HG02885 (cell line): ENCODE measurements at regions not wholly inside any gene's neighbourhood (a gene's known extent, or its start where the extent isn't known, plus 50 kb on each side); places are given as distances from the start of the nearest gene placed in this dataset.

Experiments
- ATAC-seq: cut with Tn5 transposase; IDR thresholded peaks from one replicate; pipeline ENCODE4 v1.9.1; 2021; ENCODE audit warnings: mild to moderate bottlenecking; ENCODE audit not compliant: unreplicated experiment, poor library complexity

- ATAC-seq: no peak
These were observed 137.6 kb downstream of the CMPK2 start for GRCh38 chr2:6728156-6728555.

DNA sequence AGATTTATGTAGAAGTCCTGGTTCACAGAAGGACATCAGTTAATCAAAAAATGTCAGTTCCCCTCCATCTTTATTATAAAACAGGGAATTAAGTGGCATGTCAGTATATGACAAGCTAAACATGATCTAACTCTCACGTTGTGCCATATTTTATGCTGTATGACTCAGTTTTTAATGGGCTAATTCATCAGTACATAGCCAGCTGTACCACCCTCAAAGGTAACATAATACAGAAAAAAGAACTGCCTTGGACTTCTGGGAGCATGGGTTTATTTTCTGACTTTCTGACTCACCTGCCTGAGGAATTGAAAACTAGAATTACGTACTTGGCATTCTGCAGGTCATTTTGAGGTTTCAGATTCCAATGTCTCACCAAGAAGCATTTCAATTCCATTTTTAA is 135.7 kb downstream of the CMPK2 start:
- ATAC-seq: no peak

DNA sequence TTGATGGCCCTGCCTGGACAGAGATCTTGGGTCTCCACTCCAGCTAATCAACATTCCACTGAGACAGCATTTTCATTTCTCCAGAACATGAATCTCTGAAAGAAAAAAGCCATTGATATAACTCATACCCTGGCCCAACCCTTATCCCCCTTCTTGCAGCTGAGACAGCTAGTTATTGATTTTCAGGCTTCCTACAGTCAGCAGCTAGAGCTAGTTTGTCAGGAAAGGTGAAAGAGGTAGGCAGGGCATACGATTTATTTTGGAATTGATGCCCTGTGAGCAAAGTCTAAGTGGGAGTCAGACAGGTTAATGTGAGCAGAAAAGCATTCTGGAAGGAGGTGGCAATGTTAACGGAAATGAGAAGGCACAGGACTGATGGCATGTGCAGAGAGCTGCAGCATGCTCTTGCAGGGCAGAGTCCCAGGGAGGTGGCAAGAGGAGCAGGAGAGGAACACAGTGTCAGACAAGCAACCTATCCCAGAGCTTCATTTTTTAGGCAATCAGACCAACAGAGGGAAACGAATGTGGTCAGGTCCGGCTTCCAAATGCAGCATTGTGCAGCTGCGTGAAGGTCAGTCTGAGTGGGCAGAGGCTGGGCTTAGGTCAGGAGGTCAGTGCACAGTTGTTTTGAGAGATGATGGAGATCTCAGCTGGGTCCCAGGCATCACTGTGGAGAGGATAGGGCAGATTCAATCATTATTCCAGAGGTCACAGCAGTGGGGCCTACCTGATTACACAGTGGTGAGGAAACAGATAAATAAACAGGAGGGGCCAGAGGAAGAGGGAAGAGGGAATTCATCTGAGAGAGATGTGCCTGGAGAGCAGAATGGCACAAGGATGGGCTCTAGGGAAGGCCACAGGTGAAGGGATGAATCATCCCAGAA is 134.8 kb downstream of the CMPK2 start:
- ATAC-seq: no peak

GRCh38 chr2:6739547-6739946 is 126.2 kb downstream of the CMPK2 start:
- no peak for ATAC-seq

- no peak for ATAC-seq
These were observed 124.5 kb downstream of the CMPK2 start for GRCh38 chr2:6741229-6741628.

DNA sequence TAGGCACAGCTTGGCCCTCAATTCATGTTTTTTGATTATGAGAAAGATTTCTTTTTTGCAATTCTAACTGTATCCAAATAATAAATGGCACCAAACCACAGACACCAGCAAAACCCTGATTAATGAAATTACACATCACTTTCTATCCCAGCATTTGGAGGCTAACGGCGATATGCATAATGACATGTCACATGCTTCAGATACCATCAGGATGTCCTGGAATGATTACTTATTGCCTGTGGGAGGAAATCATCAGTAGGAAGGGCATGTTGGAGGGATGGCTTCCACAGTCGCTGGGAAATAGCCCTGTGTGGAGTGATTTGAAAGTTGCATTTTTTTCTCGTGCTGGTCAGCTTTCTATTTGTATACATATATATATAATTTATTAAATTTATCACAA is 121.7 kb downstream of the CMPK2 start:
- ATAC-seq: no peak

DNA sequence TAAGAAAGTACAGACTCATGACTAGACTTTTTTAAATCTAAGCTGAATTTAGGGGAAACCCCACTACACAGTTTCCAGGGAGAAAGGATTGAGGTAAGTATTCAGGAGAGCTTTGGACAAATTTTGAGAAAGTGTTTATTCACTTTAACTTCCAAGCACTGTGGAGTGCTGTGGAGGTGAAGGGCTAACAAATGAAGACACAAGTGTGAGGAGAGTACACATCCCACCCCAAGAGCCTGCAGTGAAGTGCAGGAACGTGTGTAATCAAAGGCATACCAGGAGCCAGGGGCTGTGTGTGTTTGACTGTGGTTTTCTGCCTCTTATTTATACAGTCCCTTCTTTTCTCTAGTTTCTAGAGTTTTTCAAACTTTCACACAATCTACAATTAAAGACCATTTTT is 118.3 kb downstream of the CMPK2 start:
- no peak for ATAC-seq

DNA sequence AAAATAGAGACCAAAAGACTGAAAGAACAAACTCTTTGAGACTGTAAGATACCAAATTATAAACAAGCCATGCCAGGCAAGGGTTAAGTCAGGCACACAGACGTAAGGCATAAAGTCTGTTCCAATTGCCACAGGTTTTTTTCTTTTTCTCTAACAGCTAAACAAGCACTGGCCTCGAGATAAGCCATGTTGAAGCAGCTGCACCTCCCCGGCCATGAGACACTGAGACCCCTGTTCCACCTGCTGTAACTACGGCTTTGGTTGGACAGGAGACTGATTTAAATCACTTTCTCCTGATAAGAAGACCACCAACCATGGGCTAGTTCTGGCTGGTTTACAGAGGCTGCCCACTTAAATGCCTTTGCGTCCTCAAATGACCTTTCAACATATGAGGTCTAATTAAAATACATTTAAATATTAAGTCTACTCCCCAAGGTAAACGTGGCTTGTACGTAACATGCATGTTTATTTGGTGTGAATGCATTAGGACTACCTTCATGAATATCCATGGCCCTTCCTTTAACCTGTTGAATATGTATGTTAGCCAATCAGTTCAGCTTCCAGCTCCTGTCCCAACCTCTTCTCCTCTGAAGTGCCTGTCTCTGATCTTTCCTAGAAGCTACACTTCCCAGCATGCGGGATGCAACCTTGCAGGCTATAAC is 117.2 kb downstream of the CMPK2 start:
- no peak for ATAC-seq

GRCh38 chr2:6749962-6750361 is 115.7 kb downstream of the CMPK2 start:
- no peak for ATAC-seq

- ATAC-seq: no peak
These were observed 115.1 kb downstream of the CMPK2 start for GRCh38 chr2:6750411-6751158.

DNA sequence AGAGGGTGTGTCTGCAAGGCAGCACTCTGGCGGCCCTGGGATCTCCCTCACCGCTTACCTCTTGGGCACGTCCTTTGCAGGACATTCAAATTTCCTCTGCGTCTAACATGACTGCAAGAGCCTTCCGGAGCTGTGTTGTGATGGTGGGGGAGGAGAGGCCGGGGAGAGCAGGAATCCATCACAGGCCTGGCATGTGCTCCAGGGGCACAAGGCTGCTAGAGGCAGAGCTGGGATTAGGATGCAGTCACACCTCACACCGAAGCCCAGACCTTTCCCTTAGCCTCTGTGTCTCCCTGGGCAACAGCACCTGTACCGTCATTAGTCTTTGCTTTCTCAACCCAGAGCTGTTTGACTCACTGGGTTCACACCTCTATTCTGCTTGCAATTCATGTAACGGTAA is 111.3 kb downstream of the CMPK2 start:
- ATAC-seq: no peak

- ATAC-seq: no peak
These were observed 110.3 kb downstream of the CMPK2 start for GRCh38 chr2:6755456-6755855.

DNA sequence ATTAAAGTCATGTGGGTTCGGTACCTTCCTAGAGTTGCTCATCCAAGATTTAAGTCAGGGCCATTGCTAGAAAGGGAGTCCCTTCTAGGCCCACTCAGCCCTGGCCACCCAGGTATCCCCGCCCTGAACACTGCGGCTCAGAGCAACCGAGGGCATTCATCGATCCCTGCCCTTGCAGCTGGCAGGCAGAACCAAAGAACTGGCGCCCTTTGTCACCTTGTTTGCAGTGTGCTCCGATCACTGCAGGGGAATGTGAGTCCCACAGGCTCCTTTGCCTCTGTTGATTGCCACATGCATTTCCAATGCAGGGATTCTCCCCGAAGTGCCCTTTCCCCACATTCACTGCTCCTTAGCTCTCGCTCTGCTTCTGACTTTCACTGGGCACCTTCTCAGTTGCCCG is 108.5 kb downstream of the CMPK2 start:
- ATAC-seq: no peak

GRCh38 chr2:6759689-6760088 is 106.0 kb downstream of the CMPK2 start:
- ATAC-seq: no peak

- no peak for ATAC-seq
These were observed 105.6 kb downstream of the CMPK2 start for GRCh38 chr2:6760132-6760531.

GRCh38 chr2:6764968-6765723 is 100.6 kb downstream of the CMPK2 start:
- no peak for ATAC-seq

- ATAC-seq: no peak
These were observed 96.4 kb downstream of the CMPK2 start for GRCh38 chr2:6769346-6769745.

DNA sequence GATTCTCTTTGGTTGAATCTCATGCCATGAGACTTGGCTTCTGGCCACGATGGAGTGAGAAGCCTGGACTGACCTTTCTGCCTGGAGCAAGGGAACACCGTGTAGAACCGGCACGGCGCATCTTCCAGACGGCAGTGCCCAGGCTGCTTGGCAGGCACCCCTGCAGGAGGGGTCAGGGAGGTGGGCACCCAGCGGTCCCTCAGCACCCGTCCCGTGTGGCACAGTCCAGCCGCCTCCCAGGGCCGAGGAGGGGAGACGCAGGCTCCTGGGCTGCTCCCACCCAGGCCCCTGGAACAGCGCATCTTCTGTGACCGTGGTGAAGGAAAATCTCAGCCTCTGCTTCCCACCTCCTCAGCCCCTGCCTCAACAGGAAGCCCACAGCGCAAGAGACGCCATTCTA is 95.7 kb downstream of the CMPK2 start:
- no peak for ATAC-seq

- ATAC-seq: no peak
These were observed 93.8 kb downstream of the CMPK2 start for GRCh38 chr2:6771634-6772611.
